GM18505 (cell line): ENCODE measurements at regions not wholly inside any gene's neighbourhood (a gene's known extent, or its start where the extent isn't known, plus 50 kb on each side); places are given as distances from the start of the nearest gene placed in this dataset.

Experiments used
- ATAC-seq: cut with Tn5 transposase; IDR thresholded peaks from one replicate; pipeline ENCODE4 v1.9.1; 2021; ENCODE audit not compliant: unreplicated experiment
- POLR2A ChIP-seq: IDR thresholded peaks from 4 replicates; pipeline ENCODE4 v1.6.1; 2011; ENCODE audit warnings: borderline replicate concordance; ENCODE audit not compliant: insufficient read depth, insufficient read length; ENCODE audit errors: extremely low read depth

- no peak for ATAC-seq
- TF ChIP-seq POLR2A = no peak
Observed at GRCh38 chr15:35741395-35741794, 195.4 kb upstream of the DPH6 start.

GRCh38 chr15:35741881-35742280, 195.9 kb upstream of the DPH6 start:
- TF ChIP-seq POLR2A = no peak
- no peak for ATAC-seq

GRCh38 chr15:35743321-35743720, 197.4 kb upstream of the DPH6 start:
- ATAC-seq = no peak

GRCh38 chr15:35746121-35746520, 200.2 kb upstream of the DPH6 start:
- TF ChIP-seq POLR2A = no peak
- no peak for ATAC-seq

More at GRCh38 chr15:35743321-35743720, 197.4 kb upstream of the DPH6 start:
- no peak for TF ChIP-seq POLR2A

- no peak for ATAC-seq
- TF ChIP-seq POLR2A = no peak
Observed at GRCh38 chr15:35748105-35748504, 202.1 kb upstream of the DPH6 start.

- no peak for TF ChIP-seq POLR2A
- no peak for ATAC-seq
Observed at GRCh38 chr15:35750051-35750450, 204.1 kb upstream of the DPH6 start.

GRCh38 chr15:35751413-35752133, 205.6 kb upstream of the DPH6 start:
- ATAC-seq = peak; percentile 73
- no peak for TF ChIP-seq POLR2A

- TF ChIP-seq POLR2A = no peak
Observed at GRCh38 chr15:35752134-35752466, 206.1 kb upstream of the DPH6 start.

GRCh38 chr15:35753486-35753885, 207.5 kb upstream of the DPH6 start:
- no peak for TF ChIP-seq POLR2A
- ATAC-seq = no peak

More at GRCh38 chr15:35752134-35752466, 206.1 kb upstream of the DPH6 start:
- no peak for ATAC-seq

- ATAC-seq = no peak
- TF ChIP-seq POLR2A = no peak
Observed at GRCh38 chr15:35755237-35755802, 209.4 kb upstream of the DPH6 start.

GRCh38 chr15:35756623-35757022, 210.7 kb upstream of the DPH6 start:
- no peak for ATAC-seq
- TF ChIP-seq POLR2A = no peak

- no peak for ATAC-seq
- no peak for TF ChIP-seq POLR2A
Observed at GRCh38 chr15:35757361-35757760, 211.4 kb upstream of the DPH6 start.

GRCh38 chr15:35757765-35758164, 211.8 kb upstream of the DPH6 start:
- no peak for ATAC-seq
- no peak for TF ChIP-seq POLR2A
